Myocyte (in vitro differentiated cells): ENCODE measurements at regions not wholly inside any gene's neighbourhood (a gene's known extent, or its start where the extent isn't known, plus 50 kb on each side); places are given as distances from the start of the nearest gene placed in this dataset.
"Not testable (repeated sequence)": the region's sequence is repeated elsewhere in the genome, so short reads cannot be mapped to it uniquely, and the experiment has no call there.

Experiments used
- DNase-seq: peaks from one replicate; pipeline ENCODE4 v3.0.0-alpha.2; 2012; ENCODE audit warnings: low read depth

- DNase-seq: not testable (repeated sequence)
Measured at GRCh38 chr6:170036367-170036766, 254.5 kb downstream of the DLL1 start.

GRCh38 chr6:170035901-170036304 is 255.0 kb downstream of the DLL1 start:
- DNase-seq: no peak

GRCh38 chr6:170035044-170035443 is 255.8 kb downstream of the DLL1 start:
- no peak for DNase-seq

- no peak for DNase-seq
Measured at GRCh38 chr6:170034294-170034693, 256.6 kb downstream of the DLL1 start.

GRCh38 chr6:170033666-170034065 is 257.2 kb downstream of the DLL1 start:
- DNase-seq: no peak

- no peak for DNase-seq
Measured at GRCh38 chr6:170032706-170033309, 258.1 kb downstream of the DLL1 start.

GRCh38 chr6:170032197-170032596 is 258.7 kb downstream of the DLL1 start:
- no peak for DNase-seq

GRCh38 chr6:170031684-170032121 is 259.2 kb downstream of the DLL1 start:
- DNase-seq: no peak

- DNase-seq: no peak
Measured at GRCh38 chr6:170030821-170031471, 259.9 kb downstream of the DLL1 start.

GRCh38 chr6:170030284-170030815 is 260.5 kb downstream of the DLL1 start:
- DNase-seq: no peak

- DNase-seq: no peak
Measured at GRCh38 chr6:170029416-170030283, 261.2 kb downstream of the DLL1 start.

GRCh38 chr6:170028629-170029345 is 262.1 kb downstream of the DLL1 start:
- no peak for DNase-seq

GRCh38 chr6:170027647-170028043 is 263.2 kb downstream of the DLL1 start:
- no peak for DNase-seq

GRCh38 chr6:170026751-170027646 is 263.9 kb downstream of the DLL1 start:
- DNase-seq: no peak

GRCh38 chr6:170025935-170026750 is 264.7 kb downstream of the DLL1 start:
- DNase-seq: no peak

GRCh38 chr6:170025341-170025911 is 265.5 kb downstream of the DLL1 start:
- DNase-seq: no peak

GRCh38 chr6:170024940-170025339 is 265.9 kb downstream of the DLL1 start:
- peak; percentile 27 for DNase-seq

GRCh38 chr6:170023620-170024521 is 267.0 kb downstream of the DLL1 start:
- DNase-seq: no peak
